DMS153 (cell line): ENCODE measurements at regions not wholly inside any gene's neighbourhood (a gene's known extent, or its start where the extent isn't known, plus 50 kb on each side); places are given as distances from the start of the nearest gene placed in this dataset.

Source experiments
- DNase-seq: peaks from one replicate; lab custom pipeline; 2025; lab: John Stamatoyannopoulos, UW

DNA sequence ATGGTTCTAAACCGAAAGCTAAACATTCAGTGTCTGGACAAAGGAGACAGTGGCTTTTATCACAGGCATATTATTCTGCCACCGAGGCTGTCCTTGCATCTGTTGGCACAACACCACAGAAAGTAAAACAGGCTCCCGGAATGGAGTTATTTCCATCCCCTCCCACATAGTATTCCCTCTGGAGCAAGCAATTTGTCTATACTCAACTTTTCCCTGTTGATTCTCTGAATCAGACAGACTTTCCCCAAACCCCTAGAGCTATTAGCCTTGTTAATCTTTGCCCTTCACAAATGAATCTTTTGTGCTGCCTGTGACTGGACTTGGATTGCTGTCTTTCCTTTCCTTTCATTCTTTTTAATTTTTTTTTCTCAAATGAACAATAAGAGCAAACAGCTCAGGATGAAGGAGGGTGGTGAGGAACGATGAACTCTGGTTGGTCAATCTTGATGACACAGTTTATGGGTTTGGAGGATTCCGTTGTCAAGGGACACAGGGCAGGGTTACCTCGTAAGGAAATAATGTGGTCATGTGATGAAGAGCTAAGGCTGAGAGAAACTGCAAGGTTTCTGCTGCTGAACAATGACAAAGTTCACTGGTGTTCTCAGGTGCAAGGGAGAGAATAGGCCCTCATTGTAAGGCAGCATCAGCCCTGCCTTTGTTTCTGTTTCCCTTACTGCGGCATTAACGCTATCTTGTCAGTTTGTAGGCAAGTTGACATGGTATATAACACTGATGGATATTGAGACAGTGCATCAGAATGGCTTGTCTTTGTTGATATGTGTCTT is 275.0 kb upstream of the BMP2 start:
- peak; percentile 11 for DNase-seq

DNA sequence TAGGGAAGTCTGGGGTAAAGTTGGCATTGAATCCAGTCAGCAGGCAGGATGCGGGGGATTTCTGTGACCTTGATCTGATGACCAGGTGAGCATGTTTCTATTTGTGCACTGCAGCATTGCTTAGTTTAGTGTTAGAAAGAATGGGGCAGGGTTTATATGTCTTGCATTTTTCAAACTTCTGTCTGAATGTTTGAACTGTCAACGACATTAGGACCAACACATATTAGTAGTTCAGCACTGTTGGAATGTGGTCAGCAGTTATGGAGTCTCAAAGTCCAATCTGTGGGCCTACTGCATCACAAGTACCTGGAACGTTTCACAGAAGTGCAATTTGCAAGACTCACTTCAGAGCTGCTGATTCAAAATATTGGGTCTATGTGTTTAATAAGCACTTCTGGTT is 276.6 kb upstream of the BMP2 start:
- no peak for DNase-seq

DNA sequence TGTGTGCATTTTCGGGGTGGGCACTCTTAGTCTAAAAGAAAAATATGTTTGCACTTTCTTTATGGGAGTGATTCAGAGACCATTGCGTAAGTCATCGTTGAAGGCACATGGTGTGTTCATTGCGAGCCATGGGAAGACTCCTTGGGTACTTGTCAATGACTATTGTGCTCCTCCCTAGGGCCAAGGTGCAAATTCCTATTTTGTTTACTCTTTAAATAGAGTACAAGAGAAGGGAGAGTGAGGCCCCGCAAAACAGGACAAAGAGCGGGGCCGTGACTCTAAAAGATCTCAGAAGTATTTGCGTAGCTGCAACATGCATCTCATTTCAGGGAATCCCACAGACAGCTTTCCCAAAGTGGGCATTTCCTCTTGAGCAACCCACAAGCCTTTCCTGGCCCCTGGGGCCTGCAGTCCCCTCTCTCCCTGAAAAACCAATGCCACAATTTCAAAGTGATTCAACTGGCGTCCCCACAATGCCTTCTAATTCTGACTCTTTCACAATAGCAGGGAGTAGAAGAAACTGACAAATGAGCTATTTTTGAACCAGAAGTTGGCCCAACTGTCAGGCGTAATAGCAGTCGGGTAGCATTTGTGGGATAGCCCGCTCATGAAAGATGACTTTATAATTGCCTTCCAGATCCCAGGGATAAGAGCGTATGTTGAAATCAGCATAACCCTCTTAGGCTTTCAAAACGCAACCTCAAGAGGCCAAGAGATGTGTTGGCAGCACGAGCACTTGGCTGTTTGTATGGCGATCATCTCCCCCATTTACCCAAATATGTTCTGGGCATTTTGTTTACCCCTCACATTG is 277.9 kb upstream of the BMP2 start:
- DNase-seq: peak; percentile 95

DNA sequence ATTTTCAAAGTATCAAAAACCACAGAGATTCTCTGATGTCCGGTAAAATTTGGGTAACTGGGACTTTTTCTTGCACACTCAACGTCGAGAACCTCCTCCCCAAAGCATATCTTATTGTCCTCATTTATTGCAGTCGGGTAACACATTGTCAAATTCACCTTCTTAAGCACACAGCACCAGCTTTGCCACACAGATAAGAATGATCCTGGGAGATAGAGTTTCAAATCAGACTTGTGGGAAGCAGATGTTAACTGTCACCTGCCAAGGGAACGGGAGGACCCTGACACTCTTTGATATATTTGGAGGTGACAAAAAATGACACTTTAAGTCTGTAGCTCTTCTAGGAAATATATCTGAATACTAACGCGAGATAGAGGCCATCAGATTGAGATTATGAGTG is 282.1 kb upstream of the BMP2 start:
- no peak for DNase-seq

DNA sequence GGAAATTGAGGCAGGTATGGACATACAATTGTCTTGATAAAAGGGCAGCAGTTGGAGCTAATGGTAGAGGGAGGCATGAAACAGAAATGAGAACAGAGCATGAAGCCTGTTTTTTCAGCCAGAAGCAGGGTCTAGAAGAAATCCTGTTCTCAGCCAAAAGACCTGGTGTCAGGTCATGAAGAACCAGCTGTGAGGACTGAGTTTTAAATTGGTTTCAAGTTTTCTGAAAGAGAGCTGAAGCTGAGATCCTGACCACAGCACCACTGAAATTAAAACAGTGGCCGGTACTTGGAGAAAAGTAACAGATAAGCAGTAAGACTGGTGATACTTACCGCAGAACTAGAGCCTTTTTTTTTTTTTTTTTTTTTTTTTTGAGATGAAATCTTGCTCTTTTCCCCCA is 283.8 kb upstream of the BMP2 start:
- no peak for DNase-seq

DNA sequence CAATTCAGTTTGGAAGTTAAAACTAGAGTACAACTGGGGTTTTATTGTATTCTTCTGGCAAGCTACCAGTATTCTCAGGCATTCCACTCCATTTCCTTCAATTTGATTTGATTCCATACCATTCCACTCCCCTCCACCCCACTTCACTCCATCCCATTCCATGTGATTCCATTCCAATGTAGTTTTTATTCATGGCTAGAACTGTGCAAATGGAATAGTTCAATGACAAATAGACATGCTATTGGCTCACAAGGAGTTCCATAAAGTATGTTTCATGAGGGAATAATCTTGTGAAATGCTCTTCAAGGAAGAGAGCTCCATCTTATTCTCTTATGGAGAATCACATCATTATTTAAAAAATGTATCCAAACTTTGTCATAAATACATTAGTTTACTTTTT is 285.0 kb upstream of the BMP2 start:
- no peak for DNase-seq

DNA sequence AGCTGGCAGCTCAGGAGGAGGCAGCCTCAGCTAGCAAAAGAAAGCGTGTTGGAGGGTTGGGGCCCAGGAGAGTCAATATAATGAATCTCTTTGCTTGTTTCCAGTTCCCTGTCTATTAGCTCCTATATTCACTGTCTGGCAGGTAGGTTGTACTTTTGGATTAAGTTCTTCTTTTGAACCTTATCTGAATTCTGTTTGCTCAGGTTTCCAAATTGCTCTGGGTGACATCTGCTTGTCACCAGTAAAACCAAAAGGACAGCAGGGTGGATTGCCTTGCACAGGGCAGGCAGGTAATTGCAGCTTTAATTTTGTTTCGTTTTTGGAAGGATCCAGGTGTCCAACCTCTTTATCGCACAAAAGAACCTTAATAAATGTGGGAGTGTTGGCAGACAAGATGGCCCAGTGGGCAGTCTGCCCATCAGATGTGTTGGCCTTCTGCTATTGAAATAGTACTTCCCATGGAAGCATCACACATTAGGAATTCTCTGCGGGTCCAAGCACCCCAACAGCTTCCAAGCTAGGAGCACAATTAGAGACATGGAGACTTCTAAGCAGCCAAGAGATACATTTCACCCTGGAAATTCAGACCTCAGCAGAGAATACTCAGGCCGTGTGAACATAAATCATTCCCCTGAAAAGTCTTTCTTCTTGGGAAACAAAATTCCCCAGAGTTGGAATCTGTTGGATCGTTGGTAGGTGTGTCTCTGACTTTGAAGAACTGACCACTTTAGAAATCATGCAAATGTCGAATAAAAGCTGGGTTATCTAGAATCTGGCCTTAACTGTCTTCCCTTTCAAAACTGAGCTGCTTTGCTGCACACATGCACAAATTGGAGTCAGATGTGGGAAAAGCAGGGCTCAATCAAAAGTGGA is 286.9 kb upstream of the BMP2 start:
- no peak for DNase-seq

DNA sequence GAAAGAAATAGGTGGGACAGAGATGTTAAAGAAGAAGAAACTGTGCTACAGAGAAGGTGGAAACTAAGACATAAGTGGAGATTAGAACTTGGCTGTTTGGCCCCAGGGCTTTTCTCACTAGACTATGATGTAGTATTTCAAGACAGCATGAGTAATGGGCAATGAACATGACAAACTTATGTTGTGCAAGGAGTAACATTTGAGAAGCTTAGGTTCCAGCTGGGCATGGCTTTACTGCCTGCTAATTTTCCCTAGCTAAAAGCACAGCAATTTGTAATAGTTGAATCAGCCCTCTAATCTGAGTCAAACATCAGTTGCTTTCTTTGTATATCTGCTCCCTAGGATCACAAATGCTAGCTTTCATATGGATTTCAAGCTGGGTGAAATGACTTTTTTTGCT is 294.3 kb upstream of the BMP2 start:
- no peak for DNase-seq

DNA sequence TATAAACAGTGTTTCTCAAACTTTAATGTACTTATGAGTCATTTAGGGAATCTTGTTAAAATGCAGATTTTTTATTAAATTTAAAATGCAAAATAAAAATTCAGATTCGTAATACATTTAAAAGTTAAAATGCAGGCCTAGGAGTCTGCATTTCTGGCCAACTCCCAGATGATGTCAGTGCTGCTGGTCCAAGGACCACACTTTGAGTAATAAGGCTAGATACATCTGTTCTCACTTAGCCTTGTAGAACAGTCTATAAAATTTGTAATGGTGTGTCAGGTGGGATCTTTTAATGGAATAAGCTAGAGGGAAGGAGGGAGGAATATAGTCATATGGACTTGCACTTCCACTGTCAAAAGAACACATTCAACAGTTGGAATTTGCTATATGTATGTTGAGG is 295.6 kb upstream of the BMP2 start:
- no peak for DNase-seq

DNA sequence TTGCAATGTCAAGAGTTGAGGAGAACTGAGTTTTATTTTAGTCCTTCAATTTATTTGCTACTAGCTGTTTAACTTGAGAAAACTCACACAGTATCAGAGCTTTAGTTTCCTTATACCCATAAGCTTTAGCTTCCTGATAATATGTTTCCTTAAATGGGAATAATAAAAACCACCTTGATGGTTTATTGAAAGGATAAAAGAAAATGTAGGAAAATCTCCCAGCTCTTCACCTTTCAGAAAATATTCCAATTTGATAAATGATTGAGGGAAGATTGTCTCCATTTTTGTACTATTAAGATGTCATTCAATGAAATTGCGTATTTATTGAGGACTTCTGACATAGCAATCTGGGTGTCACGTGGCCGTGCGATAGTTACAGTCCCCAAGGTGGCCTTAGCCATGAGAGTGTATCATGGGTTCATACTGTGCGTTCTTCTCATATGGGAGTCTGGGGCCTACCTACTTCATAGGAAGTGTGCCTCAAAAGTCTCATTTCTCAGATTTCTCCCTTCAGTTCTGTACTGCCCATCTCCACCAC is 296.3 kb upstream of the BMP2 start:
- no peak for DNase-seq

DNA sequence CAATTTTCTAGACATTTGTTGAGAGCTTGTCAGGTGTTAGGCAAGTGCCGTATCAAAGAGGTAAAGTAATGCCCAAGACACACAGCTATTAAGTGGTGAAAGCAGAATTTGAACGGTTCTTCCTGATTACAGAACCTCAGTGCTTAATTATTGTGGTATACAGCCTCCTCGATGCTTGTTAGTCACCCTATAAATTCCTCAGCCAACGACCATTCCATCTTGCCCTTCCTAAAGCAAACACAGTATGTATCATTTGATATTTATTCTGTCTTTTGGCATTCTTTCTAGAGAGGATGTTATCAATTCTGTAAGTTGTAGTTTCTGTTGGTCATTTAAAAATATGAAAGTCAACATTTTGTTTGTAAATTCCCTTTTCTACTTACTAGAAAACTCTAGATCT is 297.8 kb upstream of the BMP2 start:
- no peak for DNase-seq

DNA sequence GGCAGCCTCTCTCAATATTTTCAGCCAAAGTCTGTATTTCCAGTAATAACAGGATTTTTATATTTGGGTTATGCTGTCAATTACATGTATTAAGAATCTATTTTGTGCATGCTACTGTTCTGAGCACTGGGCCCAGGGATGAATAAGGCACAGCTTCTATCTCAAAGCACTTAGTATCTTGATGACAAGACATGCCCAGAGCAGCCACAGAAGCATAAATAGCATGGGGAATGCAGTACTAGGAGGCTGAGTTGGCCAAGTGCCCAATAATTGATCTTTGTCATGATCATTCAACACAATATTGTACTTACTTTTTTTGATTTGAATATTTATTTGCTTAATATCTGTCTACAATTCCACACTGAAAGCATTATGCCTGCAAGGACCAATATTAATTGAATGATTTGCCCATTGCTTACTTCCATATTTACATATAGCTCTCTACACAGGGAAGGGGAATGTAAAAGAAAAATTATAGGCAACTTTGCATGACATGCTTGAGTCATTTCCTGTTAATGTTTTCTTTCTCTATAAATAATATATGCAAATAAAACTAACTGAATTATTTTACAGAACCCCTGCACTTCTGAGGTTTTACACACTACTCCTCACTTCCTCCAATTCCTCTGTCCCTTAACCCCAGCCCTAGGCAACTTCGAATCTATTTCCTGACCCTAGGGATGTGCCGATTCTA is 298.9 kb upstream of the BMP2 start:
- no peak for DNase-seq

DNA sequence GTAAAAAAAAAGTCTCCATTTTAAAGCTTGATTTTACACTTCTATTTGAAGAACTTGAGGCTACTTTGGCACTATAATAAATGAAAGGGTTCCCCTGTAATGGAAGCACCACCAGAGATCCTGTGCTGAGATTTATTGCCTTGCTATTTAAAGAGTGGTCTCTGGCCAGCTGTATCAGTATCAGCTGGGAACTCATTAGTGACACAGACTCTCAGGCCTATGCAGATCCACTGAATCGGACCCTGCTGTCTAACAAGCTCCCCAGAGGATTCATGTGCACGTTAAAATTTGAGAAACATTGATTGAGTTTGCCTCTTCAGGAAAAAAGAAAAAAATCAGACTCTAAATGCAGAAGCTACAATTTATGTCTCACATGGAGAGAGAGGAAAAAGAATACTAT is 299.9 kb upstream of the BMP2 start:
- DNase-seq: no peak

DNA sequence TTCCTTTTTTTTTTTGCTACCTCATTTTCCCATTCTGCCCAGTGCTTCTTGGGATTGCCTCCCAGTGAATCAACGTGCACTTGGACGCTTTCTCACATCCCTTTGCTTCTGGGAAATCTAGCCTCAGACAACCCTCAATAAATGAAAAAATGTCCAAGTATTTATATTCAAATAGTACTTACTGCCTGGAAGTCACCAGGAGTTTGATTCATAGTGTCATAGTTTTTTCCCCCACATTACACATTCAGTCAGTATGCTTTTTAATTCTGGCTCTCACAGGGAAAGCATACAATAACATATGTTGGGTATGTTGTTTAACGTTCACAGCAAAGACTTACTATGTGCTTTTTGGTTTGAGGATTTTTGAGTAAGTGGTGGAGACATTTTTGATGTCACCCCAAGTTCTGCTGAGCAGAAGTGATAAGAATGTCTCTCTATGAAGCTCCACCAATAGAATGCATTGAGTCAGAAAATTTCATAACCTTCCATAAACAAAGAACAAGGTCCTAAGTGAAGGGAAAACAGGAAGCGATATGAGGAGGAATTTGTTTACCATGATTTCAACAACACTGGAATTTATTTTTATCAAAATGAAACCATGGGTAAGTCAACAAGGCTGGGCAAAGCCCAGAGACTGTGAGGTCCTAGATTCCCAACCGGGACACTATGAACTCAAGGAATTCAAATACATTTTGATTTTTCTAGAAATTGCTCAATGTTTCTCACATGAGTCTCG is 301.2 kb upstream of the BMP2 start:
- DNase-seq: no peak

DNA sequence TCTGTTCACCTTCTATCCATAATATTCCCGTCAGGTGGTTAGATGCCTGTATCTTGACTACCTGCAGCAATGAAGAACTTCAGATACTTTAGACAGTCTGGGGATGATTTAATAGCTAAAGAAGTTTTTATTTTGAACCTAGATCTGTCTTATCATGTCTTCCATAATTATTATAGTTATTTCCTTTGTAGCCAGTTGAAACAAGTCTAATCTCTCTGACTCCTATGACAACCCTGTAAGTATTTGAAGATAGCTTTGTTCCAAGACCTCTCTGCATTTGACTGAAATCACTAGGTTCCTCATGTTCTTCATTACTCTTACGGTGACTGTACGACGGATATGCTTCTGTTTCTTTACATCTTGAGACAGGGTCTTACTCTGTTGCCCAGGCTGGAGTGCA is 316.6 kb upstream of the BMP2 start:
- no peak for DNase-seq

DNA sequence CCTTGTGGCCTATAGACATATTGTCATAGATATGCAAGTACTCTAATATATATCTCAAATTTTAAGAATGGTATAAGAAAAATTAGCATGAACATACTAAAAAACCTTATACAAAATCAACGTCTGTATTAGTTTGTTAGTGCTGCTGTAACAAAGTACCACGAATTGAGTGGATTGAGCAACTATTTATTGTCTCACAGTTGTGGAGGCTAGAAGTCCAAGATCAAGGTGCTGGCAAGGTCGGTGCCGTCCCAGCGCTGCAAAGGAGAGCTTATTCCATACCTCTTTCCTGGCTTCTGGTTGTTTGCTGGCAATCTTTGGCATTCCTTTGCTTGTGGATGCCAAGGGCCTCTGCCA is 317.6 kb upstream of the FERMT1 start:
- no peak for DNase-seq

DNA sequence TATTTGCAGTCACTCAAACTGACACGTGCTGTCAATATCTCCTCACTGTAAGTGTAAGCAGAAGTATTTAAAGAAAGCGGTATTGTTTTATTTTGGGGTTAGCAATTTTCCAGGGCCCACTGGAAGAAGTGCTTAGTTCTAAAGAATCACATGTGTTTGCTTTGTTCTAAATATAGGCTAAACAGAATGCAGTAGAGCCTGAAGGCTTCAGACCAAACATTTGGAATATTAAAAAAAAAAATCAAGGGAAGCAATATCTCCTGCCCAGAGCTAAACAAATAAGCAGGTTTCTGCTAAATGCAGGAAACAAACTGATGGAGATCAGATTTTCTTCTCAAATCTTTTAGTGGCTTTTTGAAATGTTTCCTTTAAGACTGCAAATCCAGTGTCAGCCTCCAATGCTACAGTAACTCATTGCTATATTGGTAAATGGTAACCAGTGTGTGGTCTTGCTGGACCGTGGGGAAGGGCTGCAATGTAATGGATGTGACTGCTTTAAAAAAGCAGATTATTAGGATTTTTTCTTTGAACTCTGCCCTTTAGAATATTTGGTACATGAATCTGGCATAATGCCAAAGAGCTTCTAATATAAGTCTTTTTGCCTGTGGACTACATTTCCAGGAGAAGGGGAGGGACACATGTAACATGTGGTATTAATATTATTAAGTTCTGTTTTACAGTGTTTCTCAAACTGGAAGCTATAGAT is 317.1 kb upstream of the FERMT1 start:
- no peak for DNase-seq

DNA sequence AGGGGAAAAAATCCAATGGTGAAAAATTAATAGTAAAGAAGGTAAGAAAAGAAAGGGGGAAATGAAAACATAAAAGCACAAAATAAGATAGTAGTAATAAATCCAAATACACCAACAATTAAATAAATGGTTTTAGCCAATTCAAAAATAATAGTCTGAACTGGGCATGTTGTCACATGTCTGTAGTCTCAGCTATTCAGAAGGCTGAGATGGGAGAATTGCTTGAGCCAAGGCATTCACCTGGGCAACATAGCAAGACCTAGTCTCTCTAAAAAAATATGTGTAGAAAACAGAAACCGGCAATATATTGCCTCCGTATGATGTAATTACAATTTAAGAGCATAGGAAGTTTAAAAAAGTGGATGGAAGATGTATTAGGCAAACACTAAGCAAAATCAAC is 311.3 kb upstream of the FERMT1 start:
- DNase-seq: no peak

DNA sequence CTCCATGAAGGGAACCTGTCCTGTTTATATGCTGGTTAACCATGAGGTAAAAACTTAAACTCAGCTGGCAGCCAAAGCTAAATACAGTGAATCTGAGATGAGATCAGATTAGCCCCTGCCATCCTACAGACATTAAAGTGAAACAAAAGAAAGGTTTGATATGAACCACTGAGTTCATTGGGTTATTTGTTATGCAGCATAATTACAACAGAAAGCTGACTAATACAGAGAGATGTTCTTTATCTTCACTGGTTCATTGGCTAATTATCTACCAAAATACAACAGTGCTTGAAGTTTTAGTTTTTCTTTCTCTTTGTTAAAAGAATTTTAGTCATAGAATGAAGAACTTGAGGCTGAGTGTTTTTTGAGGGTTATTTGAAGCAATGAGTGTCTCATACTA is 307.6 kb upstream of the FERMT1 start:
- no peak for DNase-seq

DNA sequence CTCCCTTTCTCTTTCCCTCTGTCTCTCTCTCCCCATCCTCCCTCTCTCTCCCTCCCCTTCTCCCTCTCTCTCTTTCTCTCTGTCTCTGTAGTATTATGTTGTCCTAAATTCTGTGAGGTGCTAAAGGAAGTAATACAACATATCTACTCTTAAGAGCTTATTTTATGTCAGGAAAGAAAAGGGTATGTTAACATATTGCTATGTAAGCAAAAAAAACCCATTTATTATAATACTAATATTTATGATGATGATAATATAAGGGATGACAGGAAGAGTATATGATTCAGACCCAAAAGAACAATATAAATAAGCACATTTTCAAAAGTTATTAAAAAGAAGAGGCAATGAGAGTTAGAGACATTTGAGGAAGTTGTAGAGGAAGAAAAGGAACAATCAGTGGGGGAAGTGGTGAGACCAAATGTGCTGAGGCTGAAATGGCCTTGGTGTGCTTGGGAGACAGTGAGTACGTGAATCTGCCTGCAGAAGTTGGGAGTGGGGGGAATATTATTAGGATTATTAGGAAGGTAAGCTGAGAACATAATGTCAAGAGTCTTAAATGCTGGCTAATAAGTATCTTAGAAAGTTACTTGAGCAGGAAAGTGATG is 303.6 kb upstream of the FERMT1 start:
- no peak for DNase-seq
